Trophoblast cell (in vitro differentiated cells and primary cell): ENCODE measurements at regions not wholly inside any gene's neighbourhood (a gene's known extent, or its start where the extent isn't known, plus 50 kb on each side); places are given as distances from the start of the nearest gene placed in this dataset.

Experiments
- DNase-seq, 2 donors: peaks; one replicate each; pipeline ENCODE4 v3.0.0-alpha.2; 2016
- H2AFZ ChIP-seq: 2 replicates; pipeline ENCODE4 v1.6.1; 2013; ENCODE audit warnings: low read length, moderate library complexity, mild to moderate bottlenecking; ENCODE audit not compliant: insufficient read depth, poor library complexity
- H2AK5ac ChIP-seq: 2 replicates; pipeline ENCODE4 v1.6.1; 2013; ENCODE audit warnings: mild to moderate bottlenecking, low read length
- H2BK120ac ChIP-seq: 2 replicates; pipeline ENCODE4 v1.6.1; 2013; ENCODE audit warnings: low read length, mild to moderate bottlenecking, moderate library complexity; ENCODE audit not compliant: insufficient read depth, poor library complexity
- H2BK12ac ChIP-seq: 2 replicates; pipeline ENCODE4 v1.6.1; 2013; ENCODE audit warnings: mild to moderate bottlenecking, low read length, moderate library complexity
- H2BK5ac ChIP-seq: 2 replicates; pipeline ENCODE4 v1.6.1; 2013; ENCODE audit warnings: low read length, low read depth, moderate library complexity, mild to moderate bottlenecking; ENCODE audit not compliant: poor library complexity
- H3K14ac ChIP-seq: 2 replicates; pipeline ENCODE4 v1.6.1; 2013; ENCODE audit warnings: mild to moderate bottlenecking, low read length
- H3K18ac ChIP-seq: 2 replicates; pipeline ENCODE4 v1.6.1; 2013; ENCODE audit warnings: mild to moderate bottlenecking, low read length
- H3K23ac ChIP-seq: 2 replicates; pipeline ENCODE4 v1.6.1; 2013; ENCODE audit warnings: low read length
- H3K27ac ChIP-seq: 2 replicates; pipeline ENCODE4 v1.5.1; 2013; ENCODE audit warnings: low read depth, mild to moderate bottlenecking, inconsistent platforms, low read length, moderate library complexity
- H3K27me3 ChIP-seq: 2 replicates; pipeline ENCODE4 v1.6.1; 2013; ENCODE audit warnings: inconsistent platforms, mild to moderate bottlenecking, low read length, moderate library complexity; ENCODE audit not compliant: insufficient read depth
- H3K36me3 ChIP-seq, 2 experiments: 1 replicate in 1 of 2; 2 replicates in 1 of 2; pipeline ENCODE4 v1.6.1; 2013; ENCODE audit warnings: low read length in 2 of 2, mild to moderate bottlenecking in 2 of 2, moderate library complexity in 1 of 2; ENCODE audit not compliant: insufficient read depth in 2 of 2, control insufficient read depth in 1 of 2
- H3K4ac ChIP-seq: 2 replicates; pipeline ENCODE4 v1.6.1; 2013; ENCODE audit warnings: low read depth, mild to moderate bottlenecking, low read length, moderate library complexity
- H3K4me1 ChIP-seq, 2 experiments: 1 replicate in 1 of 2; 2 replicates in 1 of 2; pipeline ENCODE4 v1.6.1; 2013; ENCODE audit warnings: low read length in 2 of 2, mild to moderate bottlenecking in 2 of 2, moderate library complexity in 1 of 2; ENCODE audit not compliant: insufficient read depth in 2 of 2, control insufficient read depth in 1 of 2
- H3K4me2 ChIP-seq: 2 replicates; pipeline ENCODE4 v1.6.1; 2013; ENCODE audit warnings: inconsistent platforms, mild to moderate bottlenecking, low read length, moderate library complexity
- H3K4me3 ChIP-seq: 2 replicates; pipeline ENCODE4 v1.5.1; 2013; ENCODE audit warnings: mild to moderate bottlenecking, low read depth, low read length, inconsistent platforms
- H3K79me1 ChIP-seq: one replicate; pipeline ENCODE4 v1.6.1; 2013; ENCODE audit warnings: low read length
- H3K79me2 ChIP-seq: 2 replicates; pipeline ENCODE4 v1.6.1; 2013; ENCODE audit warnings: low read length, mild to moderate bottlenecking; ENCODE audit not compliant: control insufficient read depth, insufficient read depth, poor library complexity
- H3K9ac ChIP-seq: 2 replicates; pipeline ENCODE4 v1.6.1; 2013; ENCODE audit warnings: mild to moderate bottlenecking, low read length
- H3K9me3 ChIP-seq: 2 replicates; pipeline ENCODE4 v1.6.1; 2013; ENCODE audit warnings: low read depth, mild to moderate bottlenecking, control low read depth, inconsistent platforms, low read length; ENCODE audit not compliant: insufficient read depth
- H4K12ac ChIP-seq: 2 replicates; pipeline ENCODE4 v1.6.1; 2013; ENCODE audit warnings: low read depth, mild to moderate bottlenecking, low read length, moderate library complexity
- H4K8ac ChIP-seq: 2 replicates; pipeline ENCODE4 v1.6.1; 2013; ENCODE audit warnings: low read depth, mild to moderate bottlenecking, low read length, moderate library complexity
- H4K91ac ChIP-seq: one replicate; pipeline ENCODE4 v1.6.1; 2013; ENCODE audit warnings: low read depth, mild to moderate bottlenecking, low read length, moderate library complexity
- WGBS: extraction: QIAGEN DNeasy Blood & Tissue Kit; methylation state at CpG from one replicate; pipeline ENCODE4 v1.1.7; 2013; ENCODE audit warnings: missing lambda C conversion rate; ENCODE audit not compliant: insufficient read length, insufficient coverage; ENCODE audit errors: extremely low coverage; 5-methylcytosine and 5-hydroxymethylcytosine counted together

- Histone ChIP-seq H4K12ac (no peak overlapping the region), H2AK5ac (no peak overlapping the region), H2BK5ac (no peak overlapping the region), H3K27ac (no peak overlapping the region), H3K27me3 (no peaks in the 10 kb centered on the region), H3K36me3 (no peaks in the 10 kb centered on the region), H3K4ac (no peak overlapping the region), H3K14ac (no peak overlapping the region), H3K18ac (no peak overlapping the region), H3K9me3 (no peaks in the 10 kb centered on the region), H3K9ac (no peak overlapping the region), H3K79me1 (no peaks in the 10 kb centered on the region), H4K91ac (no peak overlapping the region), H3K23ac (no peak overlapping the region), H4K8ac (no peak overlapping the region), H3K4me3 (no peak overlapping the region), H3K4me2 (no peak overlapping the region), H3K79me2 (no peaks in the 10 kb centered on the region), H2AFZ (no peak overlapping the region), H3K4me1 (no peaks in the 10 kb centered on the region), H2BK120ac (no peak overlapping the region), H2BK12ac (no peak overlapping the region)
- WGBS = no CpG with 5 or more reads among the region's 3 CpGs
- DNase-seq = no peak
These were observed 58.8 kb upstream of the NT5C1B start for GRCh38 chr2:18648161-18648560.

GRCh38 chr2:18647731-18648130, 58.4 kb upstream of the NT5C1B start:
- Histone ChIP-seq H3K14ac (no peak overlapping the region), H3K4me2 (no peak overlapping the region), H2AFZ (no peak overlapping the region), H3K9me3 (no peaks in the 10 kb centered on the region), H3K23ac (no peak overlapping the region), H3K18ac (no peak overlapping the region), H3K36me3 (no peaks in the 10 kb centered on the region), H3K4ac (no peak overlapping the region), H4K8ac (no peak overlapping the region), H3K27me3 (no peaks in the 10 kb centered on the region), H3K4me1 (no peaks in the 10 kb centered on the region), H4K12ac (no peak overlapping the region), H4K91ac (no peak overlapping the region), H3K27ac (no peak overlapping the region), H2BK120ac (no peak overlapping the region), H3K4me3 (no peak overlapping the region), H3K79me1 (no peaks in the 10 kb centered on the region), H3K9ac (no peak overlapping the region), H2BK12ac (no peak overlapping the region), H2BK5ac (no peak overlapping the region), H3K79me2 (no peaks in the 10 kb centered on the region), H2AK5ac (no peak overlapping the region)
- WGBS = no CpG with 5 or more reads among the region's 1 CpG
- DNase-seq = peak in 1 of 2 donors; percentile 46

- Histone ChIP-seq H3K4me1 (no peaks in the 10 kb centered on the region), H4K12ac (no peak overlapping the region), H3K27me3 (no peaks in the 10 kb centered on the region), H4K91ac (no peak overlapping the region), H4K8ac (no peak overlapping the region), H3K36me3 (no peaks in the 10 kb centered on the region), H3K27ac (no peak overlapping the region), H3K14ac (no peak overlapping the region), H3K18ac (no peak overlapping the region), H3K4me2 (no peak overlapping the region), H3K9me3 (no peaks in the 10 kb centered on the region), H2AFZ (no peak overlapping the region), H3K79me1 (no peaks in the 10 kb centered on the region), H2BK12ac (no peak overlapping the region), H2BK5ac (no peak overlapping the region), H2BK120ac (no peak overlapping the region), H3K79me2 (no peaks in the 10 kb centered on the region), H3K23ac (no peak overlapping the region), H2AK5ac (no peak overlapping the region), H3K9ac (no peak overlapping the region), H3K4me3 (no peak overlapping the region), H3K4ac (no peak overlapping the region)
- no peak for DNase-seq
These were observed 55.9 kb upstream of the NT5C1B start for GRCh38 chr2:18645315-18645714.

GRCh38 chr2:18644115-18644462, 54.7 kb upstream of the NT5C1B start:
- DNase-seq = no peak
- H3K9ac ChIP-seq = no peak overlapping the region
- no peak overlapping the region for H3K4me2 ChIP-seq
- H3K4me3 ChIP-seq = no peak overlapping the region
- H3K23ac ChIP-seq = no peak overlapping the region
- no peak overlapping the region for H2AK5ac ChIP-seq
- no peak overlapping the region for H2BK120ac ChIP-seq
- no peaks in the 10 kb centered on the region for H3K4me1 ChIP-seq
- no peak overlapping the region for H3K4ac ChIP-seq
- no peak overlapping the region for H2AFZ ChIP-seq
- H3K79me1 ChIP-seq = no peaks in the 10 kb centered on the region
- no peak overlapping the region for H3K18ac ChIP-seq
- no peak overlapping the region for H4K12ac ChIP-seq
- no peaks in the 10 kb centered on the region for H3K79me2 ChIP-seq
- no CpG with 5 or more reads among the region's 2 CpGs for WGBS
- H2BK5ac ChIP-seq = no peak overlapping the region
- no peak overlapping the region for H3K14ac ChIP-seq
- no peaks in the 10 kb centered on the region for H3K36me3 ChIP-seq
- no peak overlapping the region for H3K27ac ChIP-seq
- no peaks in the 10 kb centered on the region for H3K9me3 ChIP-seq
- no peaks in the 10 kb centered on the region for H3K27me3 ChIP-seq
- no peak overlapping the region for H4K8ac ChIP-seq
- H4K91ac ChIP-seq = no peak overlapping the region
- H2BK12ac ChIP-seq = no peak overlapping the region
